ENCODE measurements at regions not wholly inside any gene's neighbourhood (a gene's known extent, or its start where the extent isn't known, plus 50 kb on each side); places are given as distances from the start of the nearest gene placed in this dataset.

- TF ChIP-seq GATA3 (IDR thresholded peaks at IDR 0.05; ENCODE audit: low read depth, low read length) (no peak), GATA2 (IDR thresholded peaks at IDR 0.05; ENCODE audit: low read depth, low read length) (no peak)
Measured at GRCh38 chr1:69491416-69491815, 76.3 kb upstream of the LRRC7 start.

DNA sequence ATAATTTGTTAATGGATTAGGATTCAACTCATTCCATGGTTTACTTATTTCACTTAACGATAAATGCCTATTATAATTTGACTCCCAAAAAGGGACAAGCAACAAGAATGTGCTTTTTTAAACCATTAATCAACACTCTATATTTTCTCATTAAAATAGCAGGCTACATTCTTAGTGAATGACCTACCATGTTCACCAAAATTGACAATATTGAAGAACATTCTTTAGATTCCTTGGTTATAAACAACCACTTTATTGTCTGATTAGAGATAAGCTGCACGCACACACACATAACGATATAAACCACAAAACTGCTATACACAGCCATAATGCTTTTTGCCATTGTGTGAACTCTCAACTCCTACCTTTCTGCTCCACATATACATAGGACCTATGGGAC is 75.4 kb upstream of the LRRC7 start:
- TF ChIP-seq GATA3 (IDR thresholded peaks at IDR 0.05; ENCODE audit: low read depth, low read length) (no peak), GATA2 (IDR thresholded peaks at IDR 0.05; ENCODE audit: low read depth, low read length) (no peak)

DNA sequence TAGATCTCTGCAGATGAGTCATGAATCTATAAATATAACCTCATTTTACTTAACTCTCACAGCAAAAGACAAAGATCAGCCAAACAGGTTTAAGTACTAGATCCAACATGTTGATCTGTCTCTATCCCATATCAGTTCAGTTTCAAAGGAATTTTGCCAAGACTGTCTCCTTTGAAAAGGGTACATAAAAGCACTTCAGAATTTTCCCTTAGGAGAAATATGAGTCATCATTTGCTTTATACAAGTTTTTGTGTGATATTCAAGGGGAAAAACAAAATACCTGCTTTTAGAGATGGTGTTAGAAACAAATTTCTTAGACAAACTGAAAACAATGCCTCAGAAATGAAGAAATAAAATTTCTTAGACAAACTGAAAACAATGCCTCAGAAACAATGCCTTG is 73.5 kb upstream of the LRRC7 start:
- TF ChIP-seq GATA2 (IDR thresholded peaks at IDR 0.05; ENCODE audit: low read depth, low read length) (no peak), GATA3 (IDR thresholded peaks at IDR 0.05; ENCODE audit: low read depth, low read length) (no peak)

GRCh38 chr1:69497441-69498221 is 70.1 kb upstream of the LRRC7 start:
- TF ChIP-seq GATA3 (IDR thresholded peaks at IDR 0.05; ENCODE audit: low read depth, low read length) (no peak), GATA2 (IDR thresholded peaks at IDR 0.05; ENCODE audit: low read depth, low read length) (no peak)

GRCh38 chr1:69498711-69499110 is 69.0 kb upstream of the LRRC7 start:
- TF ChIP-seq GATA2 (IDR thresholded peaks at IDR 0.05; ENCODE audit: low read depth, low read length) = no peak
- no peak for TF ChIP-seq GATA3 (IDR thresholded peaks at IDR 0.05; ENCODE audit: low read depth, low read length)

- no peak for TF ChIP-seq GATA3 (IDR thresholded peaks at IDR 0.05; ENCODE audit: low read depth, low read length)
- no peak for TF ChIP-seq GATA2 (IDR thresholded peaks at IDR 0.05; ENCODE audit: low read depth, low read length)
Measured at GRCh38 chr1:69499203-69499803, 68.4 kb upstream of the LRRC7 start.

DNA sequence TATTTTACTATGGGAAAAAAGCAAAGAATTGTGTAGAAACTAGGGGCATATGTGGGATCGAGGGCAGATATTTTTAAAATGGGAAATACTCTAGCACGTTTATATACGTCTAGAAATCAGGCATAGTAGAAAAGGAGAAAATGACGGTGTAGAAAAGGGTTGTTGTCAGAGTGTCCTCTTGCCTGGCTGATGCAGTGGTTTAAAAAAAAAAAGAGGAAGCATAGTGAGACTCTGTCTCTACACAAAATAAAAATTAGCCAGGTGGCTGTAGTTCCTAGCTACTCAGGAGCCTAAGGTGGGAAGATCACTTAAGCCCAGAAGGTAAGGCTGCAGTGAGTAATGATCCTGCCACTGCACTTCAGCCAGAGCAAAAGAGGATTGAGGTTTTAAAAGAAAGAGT is 64.7 kb upstream of the LRRC7 start:
- TF ChIP-seq GATA2 (IDR thresholded peaks at IDR 0.05; ENCODE audit: low read depth, low read length) = no peak
- TF ChIP-seq GATA3 (IDR thresholded peaks at IDR 0.05; ENCODE audit: low read depth, low read length) = no peak

DNA sequence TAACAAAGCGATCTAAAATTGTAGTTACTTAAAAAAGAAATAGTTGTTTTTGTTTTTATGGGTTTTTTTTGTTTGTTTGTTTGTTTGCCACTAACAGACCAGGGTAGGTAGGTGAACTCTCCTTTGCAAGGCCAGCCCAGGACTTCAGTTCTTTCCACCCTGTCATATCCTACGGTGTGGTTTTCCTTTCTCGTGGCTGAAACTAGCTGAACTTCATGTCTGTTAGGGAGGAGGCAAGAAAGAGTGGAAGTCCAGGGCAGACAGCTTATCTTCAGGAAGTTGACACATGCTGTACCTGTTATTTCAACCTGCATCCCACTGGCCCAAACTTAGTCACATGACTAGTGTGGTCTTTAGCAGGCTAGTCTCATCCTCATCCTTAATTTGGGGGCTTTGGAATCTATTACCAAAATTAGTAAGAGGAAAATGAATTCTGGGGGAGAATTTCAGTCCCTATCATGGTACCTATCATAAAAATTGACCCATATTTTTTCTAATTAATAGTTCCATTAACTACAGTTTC is 62.9 kb upstream of the LRRC7 start:
- TF ChIP-seq GATA2 (IDR thresholded peaks at IDR 0.05; ENCODE audit: low read depth, low read length) (no peak), GATA3 (IDR thresholded peaks at IDR 0.05; ENCODE audit: low read depth, low read length) (no peak)

DNA sequence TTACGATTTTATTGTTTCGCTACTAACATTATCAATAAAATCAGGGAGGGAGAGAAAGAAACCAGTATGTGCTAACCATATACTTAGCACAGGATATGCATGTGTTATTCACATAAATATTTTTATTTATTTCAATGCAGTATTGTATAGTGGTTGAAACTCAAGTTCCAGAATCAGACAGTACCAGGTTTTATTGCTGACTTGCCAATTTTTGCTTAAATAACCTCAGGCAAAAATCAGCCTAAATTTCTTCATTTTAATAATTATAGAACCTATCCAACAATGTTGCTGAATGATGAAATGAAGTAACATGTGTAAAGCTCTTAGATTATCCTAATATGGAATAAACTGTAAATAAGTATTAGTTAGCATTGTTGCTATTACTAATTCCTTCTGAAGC is 61.4 kb upstream of the LRRC7 start:
- TF ChIP-seq GATA2 (IDR thresholded peaks at IDR 0.05; ENCODE audit: low read depth, low read length) (no peak), GATA3 (IDR thresholded peaks at IDR 0.05; ENCODE audit: low read depth, low read length) (no peak)

DNA sequence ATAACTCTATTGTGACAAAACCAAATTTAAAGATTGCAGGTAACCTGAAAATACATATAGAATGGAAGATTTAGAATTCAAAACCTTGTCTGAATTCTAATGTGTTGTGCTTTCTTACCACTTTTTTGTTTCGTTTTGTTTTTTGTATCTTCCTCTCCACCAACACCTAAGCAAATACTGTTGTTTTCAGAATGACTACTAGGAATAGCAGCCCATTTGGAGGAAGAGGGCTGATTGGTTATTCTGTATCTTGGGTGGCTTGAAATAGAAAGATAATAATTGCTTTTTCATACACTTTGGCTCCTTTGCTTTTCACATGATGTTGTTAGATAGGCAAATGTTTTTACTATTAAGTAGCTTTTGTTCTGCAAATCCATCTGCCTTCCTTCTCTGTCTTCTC is 61.0 kb upstream of the LRRC7 start:
- TF ChIP-seq GATA3 (IDR thresholded peaks at IDR 0.05; ENCODE audit: low read depth, low read length) (no peak), GATA2 (IDR thresholded peaks at IDR 0.05; ENCODE audit: low read depth, low read length) (no peak)

- TF ChIP-seq GATA3 (IDR thresholded peaks at IDR 0.05; ENCODE audit: low read depth, low read length) (no peak), GATA2 (IDR thresholded peaks at IDR 0.05; ENCODE audit: low read depth, low read length) (no peak)
Measured at GRCh38 chr1:69510026-69510425, 57.7 kb upstream of the LRRC7 start.

GRCh38 chr1:69511426-69512192 is 56.1 kb upstream of the LRRC7 start:
- TF ChIP-seq GATA2 (IDR thresholded peaks at IDR 0.05; ENCODE audit: low read depth, low read length) (no peak), GATA3 (IDR thresholded peaks at IDR 0.05; ENCODE audit: low read depth, low read length) (no peak)

DNA sequence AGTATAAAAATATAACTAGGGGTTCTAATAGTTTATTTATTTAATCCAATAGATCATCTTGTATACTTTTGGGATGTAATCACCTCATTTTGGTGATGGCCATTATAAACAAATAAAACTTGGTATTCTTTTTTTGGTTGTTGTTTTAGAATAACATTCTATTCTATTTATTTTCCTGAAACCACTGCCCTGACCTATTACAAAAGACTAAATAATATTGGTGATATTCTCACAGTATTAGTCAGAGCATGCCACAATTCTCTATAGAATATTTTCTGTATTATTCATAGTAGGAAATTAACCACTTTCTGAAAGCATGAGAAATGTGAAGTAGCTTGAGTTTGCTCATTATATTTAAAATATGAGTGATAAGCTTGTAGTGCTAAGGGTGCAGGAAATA is 54.1 kb upstream of the LRRC7 start:
- TF ChIP-seq GATA3 (IDR thresholded peaks at IDR 0.05; ENCODE audit: low read depth, low read length) (no peak), GATA2 (IDR thresholded peaks at IDR 0.05; ENCODE audit: low read depth, low read length) (no peak)
